GM12892 (cell line): ENCODE measurements at regions not wholly inside any gene's neighbourhood (a gene's known extent, or its start where the extent isn't known, plus 50 kb on each side); places are given as distances from the start of the nearest gene placed in this dataset.

ENCODE experiments used
- DNase-seq: peaks from one replicate; pipeline ENCODE4 v3.0.0; 2011; ENCODE audit not compliant: insufficient read length
- FAIRE-seq: peaks from 2 replicates; lab custom pipeline; 2011; peaks lifted over from hg19 to GRCh38; lab: Jason Lieb, UNC
- POLR2A ChIP-seq: IDR thresholded peaks from 2 replicates; pipeline ENCODE4 v1.6.1; 2011; ENCODE audit warnings: low read depth, low read length, control low read depth
- POLR2AphosphoS5 ChIP-seq: IDR thresholded peaks from 2 replicates; pipeline ENCODE4 v1.6.1; 2011; ENCODE audit warnings: low read depth, low read length, control low read depth
- TAF1 ChIP-seq: IDR thresholded peaks from 2 replicates; pipeline ENCODE4 v1.6.1; 2011; ENCODE audit warnings: low read depth, mild to moderate bottlenecking, control low read depth, low read length, borderline replicate concordance

DNA sequence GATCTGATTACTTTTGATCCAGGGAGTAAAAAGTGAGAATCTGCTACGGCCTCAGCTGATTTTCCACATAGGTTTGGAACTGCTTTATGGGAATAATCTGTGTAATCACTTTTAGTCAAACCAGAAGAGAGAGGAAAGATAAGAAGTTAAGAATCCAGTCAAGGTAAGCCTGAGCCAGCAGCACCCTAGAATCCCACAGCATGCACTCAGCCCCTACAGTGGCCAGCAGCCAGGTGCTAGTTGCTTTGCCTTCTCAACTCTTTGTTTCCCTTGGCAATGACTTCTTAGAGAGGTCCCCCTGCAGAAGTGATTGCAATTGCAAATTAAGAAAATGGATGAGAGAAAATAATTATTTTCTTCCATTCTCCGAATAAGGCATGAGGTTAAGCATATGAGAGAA, 59.7 kb upstream of the TMED7 start:
- no peak for TF ChIP-seq POLR2AphosphoS5
- no peak for TF ChIP-seq TAF1
- no peak for TF ChIP-seq POLR2A
- FAIRE-seq: no peak
- DNase-seq: no peak

- TF ChIP-seq TAF1 (no peak), POLR2AphosphoS5 (no peak), POLR2A (no peak)
- DNase-seq (no peak), FAIRE-seq (no peak)
Measured at GRCh38 chr5:115684513-115685037, 58.7 kb upstream of the TMED7 start.

- no peak for FAIRE-seq
- TF ChIP-seq POLR2A (no peak), POLR2AphosphoS5 (no peak), TAF1 (no peak)
- no peak for DNase-seq
Measured at GRCh38 chr5:115683081-115683480, 57.2 kb upstream of the TMED7 start.
